Adrenal gland (tissue), 5 donors: ENCODE measurements at regions not wholly inside any gene's neighbourhood (a gene's known extent, or its start where the extent isn't known, plus 50 kb on each side); places are given as distances from the start of the nearest gene placed in this dataset.

Experiments used
- POLR2A ChIP-seq, 2 donors: fragments of 450-650 bp; IDR thresholded peaks; one replicate each; pipeline ENCODE4 v1.6.1; 2017; ENCODE audit warnings: antibody characterized with exemption in 2 of 2, mild to moderate bottlenecking in 2 of 2, moderate library complexity in 1 of 2
- TF ChIP-seq, protein P1 (sequence below), 6 experiments: fragments of 450-650 bp in 4 of 6; fragments of 200-600 bp in 2 of 6; sonication (generic) in 1 of 6; IDR thresholded peaks; 1 replicate in 5 of 6; 2 replicates in 1 of 6; pipeline versions ENCODE4 v1.5.1 to v1.8.0; 2016 to 2021; ENCODE audit warnings: antibody characterized with exemption in 6 of 6, mild to moderate bottlenecking in 2 of 6, moderate library complexity in 1 of 6
- donor health status: DM: no; HTN: no; CAD: no.

DNA sequence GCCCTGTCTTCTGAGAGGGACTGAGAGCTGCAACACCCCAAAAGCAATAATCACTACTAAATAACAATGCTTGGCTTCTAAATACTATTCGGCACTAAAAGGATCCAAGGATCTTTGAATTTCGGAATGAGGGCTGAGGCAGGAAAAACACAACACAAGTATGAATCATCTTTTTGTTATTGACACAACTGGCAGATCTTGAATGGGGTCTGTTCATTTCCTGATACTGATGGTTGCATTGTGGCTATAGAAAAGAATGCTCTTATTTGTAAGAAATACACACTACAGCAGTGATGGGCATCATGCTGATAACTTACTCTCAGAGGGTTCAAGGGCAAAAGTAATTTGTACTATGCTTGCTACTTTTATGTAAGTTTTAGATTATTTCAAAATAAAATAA, 149.2 kb upstream of the PLD5 start:
- TF ChIP-seq POLR2A (IDR thresholded peaks at IDR 0.05) = no peak
- TF ChIP-seq, protein P1, sequence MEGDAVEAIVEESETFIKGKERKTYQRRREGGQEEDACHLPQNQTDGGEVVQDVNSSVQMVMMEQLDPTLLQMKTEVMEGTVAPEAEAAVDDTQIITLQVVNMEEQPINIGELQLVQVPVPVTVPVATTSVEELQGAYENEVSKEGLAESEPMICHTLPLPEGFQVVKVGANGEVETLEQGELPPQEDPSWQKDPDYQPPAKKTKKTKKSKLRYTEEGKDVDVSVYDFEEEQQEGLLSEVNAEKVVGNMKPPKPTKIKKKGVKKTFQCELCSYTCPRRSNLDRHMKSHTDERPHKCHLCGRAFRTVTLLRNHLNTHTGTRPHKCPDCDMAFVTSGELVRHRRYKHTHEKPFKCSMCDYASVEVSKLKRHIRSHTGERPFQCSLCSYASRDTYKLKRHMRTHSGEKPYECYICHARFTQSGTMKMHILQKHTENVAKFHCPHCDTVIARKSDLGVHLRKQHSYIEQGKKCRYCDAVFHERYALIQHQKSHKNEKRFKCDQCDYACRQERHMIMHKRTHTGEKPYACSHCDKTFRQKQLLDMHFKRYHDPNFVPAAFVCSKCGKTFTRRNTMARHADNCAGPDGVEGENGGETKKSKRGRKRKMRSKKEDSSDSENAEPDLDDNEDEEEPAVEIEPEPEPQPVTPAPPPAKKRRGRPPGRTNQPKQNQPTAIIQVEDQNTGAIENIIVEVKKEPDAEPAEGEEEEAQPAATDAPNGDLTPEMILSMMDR (IDR thresholded peaks at IDR 0.05) = no peak
